Renal cortex interstitium (tissue), 11 donors: ENCODE measurements at regions not wholly inside any gene's neighbourhood (a gene's known extent, or its start where the extent isn't known, plus 50 kb on each side); places are given as distances from the start of the nearest gene placed in this dataset.

Experiments used
- DNase-seq, 11 donors: peaks; one replicate each; pipeline ENCODE4 v3.0.0-alpha.2; 2013; ENCODE audit warnings: low read depth in 9 of 11, low spot score in 4 of 11; ENCODE audit errors: extremely low read depth in 1 of 11

- no peak for DNase-seq
These were observed 163.0 kb upstream of the TLL1 start for GRCh38 chr4:165709973-165710526.

GRCh38 chr4:165711436-165711835 is 161.6 kb upstream of the TLL1 start:
- no peak for DNase-seq

- DNase-seq = no peak
These were observed 161.1 kb upstream of the TLL1 start for GRCh38 chr4:165711912-165712311.

GRCh38 chr4:165714650-165715049 is 158.4 kb upstream of the TLL1 start:
- DNase-seq = no peak

- no peak for DNase-seq
These were observed 157.8 kb upstream of the TLL1 start for GRCh38 chr4:165715211-165715610.

GRCh38 chr4:165715989-165716388 is 157.0 kb upstream of the TLL1 start:
- DNase-seq = no peak

GRCh38 chr4:165716472-165716871 is 156.6 kb upstream of the TLL1 start:
- no peak for DNase-seq

- DNase-seq = no peak
These were observed 154.4 kb upstream of the TLL1 start for GRCh38 chr4:165718660-165719059.

- no peak for DNase-seq
These were observed 152.5 kb upstream of the TLL1 start for GRCh38 chr4:165720411-165721082.

- no peak for DNase-seq
These were observed 151.2 kb upstream of the TLL1 start for GRCh38 chr4:165721815-165722214.

- no peak for DNase-seq
These were observed 149.8 kb upstream of the TLL1 start for GRCh38 chr4:165723051-165723795.

- DNase-seq = no peak
These were observed 148.3 kb upstream of the TLL1 start for GRCh38 chr4:165724786-165725185.

GRCh38 chr4:165725352-165725751 is 147.7 kb upstream of the TLL1 start:
- DNase-seq = no peak

- no peak for DNase-seq
These were observed 146.2 kb upstream of the TLL1 start for GRCh38 chr4:165726831-165727230.

- DNase-seq = no peak
These were observed 135.6 kb upstream of the TLL1 start for GRCh38 chr4:165737309-165737972.

- DNase-seq = no peak
These were observed 134.5 kb upstream of the TLL1 start for GRCh38 chr4:165738571-165738970.

- DNase-seq = no peak
These were observed 132.1 kb upstream of the TLL1 start for GRCh38 chr4:165740911-165741310.

- DNase-seq = no peak
These were observed 129.6 kb upstream of the TLL1 start for GRCh38 chr4:165743422-165743821.

- no peak for DNase-seq
These were observed 128.7 kb upstream of the TLL1 start for GRCh38 chr4:165744370-165744769.

GRCh38 chr4:165748321-165748720 is 124.7 kb upstream of the TLL1 start:
- DNase-seq = no peak
